SK-N-SH (cell line): ENCODE measurements at regions not wholly inside any gene's neighbourhood (a gene's known extent, or its start where the extent isn't known, plus 50 kb on each side); places are given as distances from the start of the nearest gene placed in this dataset.

Experiments
- CTCF ChIA-PET: fragments of 300-600, 350-600 bp; formaldehyde crosslinking; extraction: SDS; loops from one replicate; lab custom pipeline; 2021; lab: Yijun Ruan, JAX
- POLR2A ChIA-PET: fragments of 350-600 bp; sonication (Branson Sonifier 250); formaldehyde crosslinking; extraction: SDS; loops from one replicate; lab custom pipeline; 2020; ENCODE audit warnings: antibody characterized with exemption, inconsistent platforms; lab: Yijun Ruan, JAX
- DNase-seq: peaks from one replicate; pipeline ENCODE4 v3.0.0; 2012
- H2AFZ ChIP-seq: fragments of 200-600 bp; sonication (generic); 2 replicates; pipeline ENCODE4 v1.8.1; 2016; ENCODE audit warnings: antibody characterized with exemption, mild to moderate bottlenecking, low read depth
- H3F3A ChIP-seq: fragments of 200-600 bp; sonication (generic); replicated peaks from 2 replicates; pipeline ENCODE3; 2016; ENCODE audit warnings: antibody characterized with exemption, mild to moderate bottlenecking; ENCODE audit not compliant: insufficient read depth
- H3K27ac ChIP-seq, 2 experiments: fragments of 200-500 bp in 1 of 2; fragments of 200-600 bp in 1 of 2; sonication (Bioruptor generic) in 1 of 2; sonication (generic), shearing (Covaris generic) in 1 of 2; 2 replicates each; pipeline versions ENCODE4 v1.5.1 to v1.6.1; 2014 to 2016; ENCODE audit warnings: low read depth in 2 of 2, inconsistent platforms in 1 of 2, low read length in 1 of 2, mild to moderate bottlenecking in 1 of 2, mixed read lengths in 1 of 2
- H3K27me3 ChIP-seq: fragments of 200-600 bp; sonication (generic), shearing (Covaris generic); 2 replicates; pipeline ENCODE4 v1.6.1; 2016; ENCODE audit warnings: mixed run types; ENCODE audit not compliant: insufficient read depth
- H3K36me3 ChIP-seq, 2 experiments: fragments of 200-500 bp in 1 of 2; fragments of 200-600 bp in 1 of 2; sonication (Bioruptor generic) in 1 of 2; sonication (generic) in 1 of 2; replicated peaks in 1 of 2; 2 replicates each; pipeline versions ENCODE3 to v1.5.1; 2014 to 2016; ENCODE audit warnings: low read length in 1 of 2, mild to moderate bottlenecking in 1 of 2; ENCODE audit not compliant: insufficient read depth in 2 of 2, control insufficient read depth in 1 of 2
- H3K4me1 ChIP-seq, 2 experiments: fragments of 200-500 bp in 1 of 2; fragments of 200-600 bp in 1 of 2; sonication (Bioruptor generic) in 1 of 2; sonication (generic), shearing (Covaris generic) in 1 of 2; 2 replicates each; pipeline versions ENCODE4 v1.5.1 to v1.6.1; 2014 to 2016; ENCODE audit warnings: low read depth in 1 of 2, low read length in 1 of 2, mixed run types in 1 of 2; ENCODE audit not compliant: insufficient read depth in 2 of 2, control insufficient read depth in 1 of 2
- H3K4me2 ChIP-seq: fragments of 200-600 bp; sonication (generic), shearing (Covaris generic); 2 replicates; pipeline ENCODE4 v1.6.1; 2017; ENCODE audit warnings: mixed run types
- H3K4me3 ChIP-seq, 2 experiments: fragments of 200-500 bp in 1 of 2; fragments of 200-600 bp in 1 of 2; sonication (Bioruptor generic) in 1 of 2; sonication (generic), shearing (Covaris generic) in 1 of 2; 2 replicates each; pipeline versions ENCODE4 v1.5.1 to v1.8.1; 2014 to 2016; ENCODE audit warnings: low read depth in 2 of 2, inconsistent platforms in 1 of 2, low read length in 1 of 2, mild to moderate bottlenecking in 1 of 2, mixed read lengths in 1 of 2, moderate library complexity in 1 of 2
- H3K79me2 ChIP-seq: fragments of 200-600 bp; sonication (generic); 2 replicates; pipeline ENCODE4 v1.8.1; 2017; ENCODE audit warnings: mild to moderate bottlenecking; ENCODE audit not compliant: insufficient read depth
- H3K9ac ChIP-seq: fragments of 200-600 bp; sonication (generic); 2 replicates; pipeline ENCODE4 v1.6.1; 2017; ENCODE audit warnings: mixed run types
- H3K9me2 ChIP-seq: fragments of 200-600 bp; sonication (generic); 2 replicates; pipeline ENCODE4 v1.6.1; 2017; ENCODE audit warnings: mixed run types
- H3K9me3 ChIP-seq: fragments of 200-600 bp; sonication (generic); 2 replicates; pipeline ENCODE4 v1.6.1; 2017; ENCODE audit warnings: mixed run types, mild to moderate bottlenecking, moderate library complexity
- H4K20me1 ChIP-seq: fragments of 200-600 bp; sonication (generic); 2 replicates; pipeline ENCODE4 v1.6.1; 2017; ENCODE audit warnings: mild to moderate bottlenecking, mixed run types; ENCODE audit not compliant: insufficient read depth
- CTCF ChIP-seq: fragments of 200-600 bp; sonication (generic); IDR thresholded peaks from 2 replicates; pipeline ENCODE4 v1.6.1; 2017; ENCODE audit warnings: antibody characterized with exemption, mild to moderate bottlenecking, moderate library complexity
- FOSL2 ChIP-seq: IDR thresholded peaks from 2 replicates; pipeline ENCODE4 v1.4.0; 2012; ENCODE audit warnings: low read depth, mild to moderate bottlenecking, moderate library complexity, borderline replicate concordance
- NRF1 ChIP-seq: IDR thresholded peaks from 2 replicates; pipeline ENCODE4 v1.6.1; 2012; ENCODE audit warnings: low read depth, mild to moderate bottlenecking, low read length
- RCOR1 ChIP-seq: fragments of 150-350 bp; IDR thresholded peaks from 2 replicates; pipeline ENCODE4 v1.6.1; 2017; ENCODE audit warnings: antibody characterized with exemption, low read length
- TAF1 ChIP-seq: IDR thresholded peaks from 2 replicates; pipeline ENCODE4 v1.6.1; 2012; ENCODE audit warnings: low read depth, mild to moderate bottlenecking, low read length, moderate library complexity, borderline replicate concordance
- TCF12 ChIP-seq: IDR thresholded peaks from 2 replicates; pipeline ENCODE4 v1.4.0; 2012
- USF2 ChIP-seq: fragments of 150-350 bp; IDR thresholded peaks from 2 replicates; pipeline ENCODE4 v1.6.1; 2017; ENCODE audit warnings: antibody characterized with exemption, low read length, low read depth, borderline replicate concordance
- YY1 ChIP-seq: IDR thresholded peaks from 2 replicates; pipeline ENCODE4 v1.4.0; 2012; ENCODE audit warnings: low read depth, mild to moderate bottlenecking
- WGBS: methylation state at CpG from one replicate; pipeline ENCODE4 v1.1.6; 2017; ENCODE audit warnings: low lambda C conversion rate; 5-methylcytosine and 5-hydroxymethylcytosine counted together
- TF ChIP-seq, protein P1 (sequence below): IDR thresholded peaks from 2 replicates; pipeline ENCODE4 v1.6.1; 2012; ENCODE audit warnings: mild to moderate bottlenecking, low read depth, low read length, moderate library complexity
- TF ChIP-seq, protein P2 (sequence below): IDR thresholded peaks from 2 replicates; pipeline ENCODE4 v1.4.0; 2012; ENCODE audit warnings: low read depth

GRCh38 chr17:14750866-14751265 is 450.0 kb downstream of the HS3ST3B1 start (continued):
- TF ChIP-seq, protein P1, sequence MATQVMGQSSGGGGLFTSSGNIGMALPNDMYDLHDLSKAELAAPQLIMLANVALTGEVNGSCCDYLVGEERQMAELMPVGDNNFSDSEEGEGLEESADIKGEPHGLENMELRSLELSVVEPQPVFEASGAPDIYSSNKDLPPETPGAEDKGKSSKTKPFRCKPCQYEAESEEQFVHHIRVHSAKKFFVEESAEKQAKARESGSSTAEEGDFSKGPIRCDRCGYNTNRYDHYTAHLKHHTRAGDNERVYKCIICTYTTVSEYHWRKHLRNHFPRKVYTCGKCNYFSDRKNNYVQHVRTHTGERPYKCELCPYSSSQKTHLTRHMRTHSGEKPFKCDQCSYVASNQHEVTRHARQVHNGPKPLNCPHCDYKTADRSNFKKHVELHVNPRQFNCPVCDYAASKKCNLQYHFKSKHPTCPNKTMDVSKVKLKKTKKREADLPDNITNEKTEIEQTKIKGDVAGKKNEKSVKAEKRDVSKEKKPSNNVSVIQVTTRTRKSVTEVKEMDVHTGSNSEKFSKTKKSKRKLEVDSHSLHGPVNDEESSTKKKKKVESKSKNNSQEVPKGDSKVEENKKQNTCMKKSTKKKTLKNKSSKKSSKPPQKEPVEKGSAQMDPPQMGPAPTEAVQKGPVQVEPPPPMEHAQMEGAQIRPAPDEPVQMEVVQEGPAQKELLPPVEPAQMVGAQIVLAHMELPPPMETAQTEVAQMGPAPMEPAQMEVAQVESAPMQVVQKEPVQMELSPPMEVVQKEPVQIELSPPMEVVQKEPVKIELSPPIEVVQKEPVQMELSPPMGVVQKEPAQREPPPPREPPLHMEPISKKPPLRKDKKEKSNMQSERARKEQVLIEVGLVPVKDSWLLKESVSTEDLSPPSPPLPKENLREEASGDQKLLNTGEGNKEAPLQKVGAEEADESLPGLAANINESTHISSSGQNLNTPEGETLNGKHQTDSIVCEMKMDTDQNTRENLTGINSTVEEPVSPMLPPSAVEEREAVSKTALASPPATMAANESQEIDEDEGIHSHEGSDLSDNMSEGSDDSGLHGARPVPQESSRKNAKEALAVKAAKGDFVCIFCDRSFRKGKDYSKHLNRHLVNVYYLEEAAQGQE: no peak
- no peak for TF ChIP-seq CTCF
- no peak for TF ChIP-seq TCF12
- no peak for TF ChIP-seq USF2
- no peak for TF ChIP-seq YY1
- TF ChIP-seq, protein P2, sequence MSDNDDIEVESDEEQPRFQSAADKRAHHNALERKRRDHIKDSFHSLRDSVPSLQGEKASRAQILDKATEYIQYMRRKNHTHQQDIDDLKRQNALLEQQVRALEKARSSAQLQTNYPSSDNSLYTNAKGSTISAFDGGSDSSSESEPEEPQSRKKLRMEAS: no peak
- no peak for TF ChIP-seq TAF1
- no peak for TF ChIP-seq NRF1
- TF ChIP-seq RCOR1: no peak
- TF ChIP-seq, all 33 proteins: peak for 0

DNA sequence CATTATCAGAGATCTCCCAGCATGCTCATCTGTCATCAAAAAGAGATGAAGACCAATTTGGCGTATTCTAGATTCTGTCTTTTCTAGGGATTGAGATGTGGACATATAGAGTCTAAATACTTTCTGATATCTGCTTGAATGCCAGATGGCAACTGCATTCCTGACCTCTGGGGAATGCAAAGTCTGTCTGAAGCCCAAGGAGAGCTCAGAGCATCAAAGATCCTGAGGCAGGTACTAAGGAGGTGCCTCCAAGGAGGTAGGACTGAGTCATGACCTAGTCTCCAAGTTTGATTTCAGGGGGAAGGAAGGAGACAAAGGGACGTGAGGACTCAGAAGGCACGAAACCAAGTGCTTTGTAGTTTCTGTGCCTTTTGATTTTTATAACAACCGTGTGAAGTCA is 448.4 kb downstream of the HS3ST3B1 start:
- WGBS: 7% methylated on average over 4 of the region's 4 CpGs
- ChIA-PET POLR2A (no interaction called here), CTCF (no interaction called here)
- no peaks in the 10 kb centered on the region for H3K27me3 ChIP-seq
- no peak for DNase-seq
- no peak overlapping the region for H3K27ac ChIP-seq
- H3K4me2 ChIP-seq: no peak overlapping the region
- H3K79me2 ChIP-seq: no peaks in the 10 kb centered on the region
- H2AFZ ChIP-seq: no peak overlapping the region
- no peaks in the 10 kb centered on the region for H3K9me2 ChIP-seq
- H3K9me3 ChIP-seq: no peaks in the 10 kb centered on the region
- no peaks in the 10 kb centered on the region for H3K4me1 ChIP-seq
- H4K20me1 ChIP-seq: no peaks in the 10 kb centered on the region
- no peak overlapping the region for H3K4me3 ChIP-seq
- TF ChIP-seq USF2 (no peak), FOSL2 (no peak)
- H3K9ac ChIP-seq: no peak overlapping the region
- no peaks in the 10 kb centered on the region for H3F3A ChIP-seq
- H3K36me3 ChIP-seq: no peaks in the 10 kb centered on the region
